ENCODE measurements at regions not wholly inside any gene's neighbourhood (a gene's known extent, or its start where the extent isn't known, plus 50 kb on each side); places are given as distances from the start of the nearest gene placed in this dataset.

GRCh38 chr5:4640795-4641194, 499.3 kb upstream of the ADAMTS16 start:
- intact Hi-C loops (cut with DNase I; ENCODE audit: low total_unique reads) = no loop called here
- H3K4me3 ChIP-seq (ENCODE audit: low read depth, poor library complexity, severe bottlenecking) = no peak overlapping the region
- no peak for DNase-seq (ENCODE audit: low spot score in 2 of 2)
- 56 to 66% methylated on average over 2 of the region's 2 CpGs for WGBS, 2 donors
- TF ChIP-seq POLR2A (IDR thresholded peaks at IDR 0.05) = no peak
- no peak for TF ChIP-seq CTCF (IDR thresholded peaks at IDR 0.05)

- 84 to 93% methylated on average over 1 of the region's 1 CpG for WGBS, 2 donors
- TF ChIP-seq POLR2A (IDR thresholded peaks at IDR 0.05) (no peak), CTCF (IDR thresholded peaks at IDR 0.05) (no peak)
- no peak overlapping the region for H3K4me3 ChIP-seq (ENCODE audit: low read depth, poor library complexity, severe bottlenecking)
- intact Hi-C loops (cut with DNase I; ENCODE audit: low total_unique reads) = no loop called here
- no peak for DNase-seq (ENCODE audit: low spot score in 2 of 2)
Observed at GRCh38 chr5:4642525-4642924, 497.6 kb upstream of the ADAMTS16 start.

GRCh38 chr5:4643190-4643589, 496.9 kb upstream of the ADAMTS16 start:
- no peak overlapping the region for H3K4me3 ChIP-seq (ENCODE audit: low read depth, poor library complexity, severe bottlenecking)
- 97 to 98% methylated on average over 2 of the region's 2 CpGs for WGBS, 2 donors
- intact Hi-C loops (cut with DNase I; ENCODE audit: low total_unique reads) = no loop called here
- no peak for DNase-seq (ENCODE audit: low spot score in 2 of 2)
- TF ChIP-seq CTCF (IDR thresholded peaks at IDR 0.05) = no peak
- no peak for TF ChIP-seq POLR2A (IDR thresholded peaks at IDR 0.05)

GRCh38 chr5:4643960-4644359, 496.2 kb upstream of the ADAMTS16 start:
- no peak for DNase-seq (ENCODE audit: low spot score in 2 of 2)
- intact Hi-C loops (cut with DNase I; ENCODE audit: low total_unique reads) = no loop called here
- 97% methylated on average over 17 of the region's 17 CpGs for WGBS, 2 donors
- TF ChIP-seq POLR2A (IDR thresholded peaks at IDR 0.05) (no peak), CTCF (IDR thresholded peaks at IDR 0.05) (no peak)
- no peak overlapping the region for H3K4me3 ChIP-seq (ENCODE audit: low read depth, poor library complexity, severe bottlenecking)

GRCh38 chr5:4646715-4647375, 493.3 kb upstream of the ADAMTS16 start:
- TF ChIP-seq CTCF (IDR thresholded peaks at IDR 0.05) (no peak), POLR2A (IDR thresholded peaks at IDR 0.05) (no peak)
- intact Hi-C loops (cut with DNase I; ENCODE audit: low total_unique reads) = no loop called here
- no peak for DNase-seq (ENCODE audit: low spot score in 2 of 2)
- no peak overlapping the region for H3K4me3 ChIP-seq (ENCODE audit: low read depth, poor library complexity, severe bottlenecking)
- 56 to 65% methylated on average over 8 of the region's 8 CpGs for WGBS, 2 donors

- 88 to 90% methylated on average over 7 of the region's 7 CpGs for WGBS, 2 donors
- H3K4me3 ChIP-seq (ENCODE audit: low read depth, poor library complexity, severe bottlenecking) = no peak overlapping the region
- intact Hi-C loops (cut with DNase I; ENCODE audit: low total_unique reads) = no loop called here
- no peak for DNase-seq (ENCODE audit: low spot score in 2 of 2)
- TF ChIP-seq CTCF (IDR thresholded peaks at IDR 0.05) (no peak), POLR2A (IDR thresholded peaks at IDR 0.05) (no peak)
Observed at GRCh38 chr5:4647955-4648354, 492.2 kb upstream of the ADAMTS16 start.
